HepG2 (cell line): ENCODE measurements at regions not wholly inside any gene's neighbourhood (a gene's known extent, or its start where the extent isn't known, plus 50 kb on each side); places are given as distances from the start of the nearest gene placed in this dataset.

Experiments used
- ATAC-seq: fragments of 200-7000 bp; cut with Tn5 transposase; 3 replicates; pipeline ENCODE4 v1.9.1; 2020; ENCODE audit warnings: mild to moderate bottlenecking, moderate library complexity
- BruUV-seq: library from RNA; stranded (reverse); fragments of 400-500 nt; replicated peaks from 2 replicates; lab custom pipeline; 2021; lab: Mats Ljungman, UMichigan
- CTCF ChIA-PET: fragments of 300-600 bp; formaldehyde crosslinking; extraction: SDS; loops from one replicate; lab custom pipeline; 2021; ENCODE audit warnings: low total read pairs, inconsistent platforms, low intra/inter-chr PET ratio; lab: Yijun Ruan, JAX
- POLR2A ChIA-PET: fragments of 350-600 bp; sonication (Branson Sonifier 250); formaldehyde crosslinking; loops from one replicate; lab custom pipeline; 2020; ENCODE audit warnings: antibody characterized with exemption, inconsistent platforms; lab: Yijun Ruan, JAX
- DNase-seq: peaks from one replicate; pipeline ENCODE4 v3.0.0-alpha.2; 2015; ENCODE audit warnings: low spot score
- FAIRE-seq: peaks from 3 replicates; lab custom pipeline; 2011; peaks lifted over from hg19 to GRCh38; lab: Jason Lieb, UNC
- H2AFZ ChIP-seq: one replicate; pipeline ENCODE4 v1.6.1; 2011; ENCODE audit warnings: low read length, inconsistent platforms
- H3K27ac ChIP-seq: fragments of 300-600 bp; 3 replicates; pipeline ENCODE4 v1.8.0; 2011; ENCODE audit warnings: mixed run types, mild to moderate bottlenecking, mixed read lengths, low read length, inconsistent platforms; ENCODE audit not compliant: insufficient read depth; ENCODE audit errors: extremely low read length
- H3K27me3 ChIP-seq, 2 experiments: fragments of 200-600 bp in 1 of 2; 2 replicates in 1 of 2; 3 replicates in 1 of 2; pipeline versions ENCODE4 v1.6.0 to v1.8.0; 2011; ENCODE audit warnings: low read length in 2 of 2, mild to moderate bottlenecking in 2 of 2, moderate library complexity in 2 of 2, inconsistent platforms in 1 of 2; ENCODE audit not compliant: insufficient read depth in 2 of 2, control insufficient read depth in 1 of 2
- H3K36me3 ChIP-seq, 2 experiments: fragments of 200-600 bp in 1 of 2; replicated peaks in 1 of 2; 2 replicates in 1 of 2; 3 replicates in 1 of 2; pipeline versions ENCODE4 v1.5.1 to v1.8.0; 2011; ENCODE audit warnings: low read length in 2 of 2, inconsistent platforms in 1 of 2; ENCODE audit not compliant: insufficient read depth in 2 of 2, control insufficient read depth in 1 of 2
- H3K4me1 ChIP-seq: 2 replicates; pipeline ENCODE4 v1.5.1; 2012; ENCODE audit warnings: low read length, inconsistent platforms; ENCODE audit not compliant: insufficient read depth
- H3K4me2 ChIP-seq: 2 replicates; pipeline ENCODE4 v1.6.0; 2011; ENCODE audit warnings: low read depth, low read length, inconsistent platforms
- H3K4me3 ChIP-seq, 3 experiments: fragments of 200-600 bp in 1 of 3; sonication (generic), shearing (Covaris generic) in 1 of 3; replicated peaks in 1 of 3; 2 replicates each; pipeline ENCODE4 v1.5.1; 2011 to 2016; ENCODE audit warnings: low read length in 3 of 3, inconsistent platforms in 2 of 3, low read depth in 2 of 3, mild to moderate bottlenecking in 2 of 3, control low read depth in 1 of 3, mixed read lengths in 1 of 3; ENCODE audit not compliant: insufficient read depth in 1 of 3
- H3K79me2 ChIP-seq: one replicate; pipeline ENCODE4 v1.6.1; 2011; ENCODE audit warnings: low read length, inconsistent platforms; ENCODE audit not compliant: insufficient read depth
- H3K9ac ChIP-seq: 2 replicates; pipeline ENCODE4 v1.6.0; 2011; ENCODE audit warnings: mild to moderate bottlenecking, low read depth, low read length, inconsistent platforms; ENCODE audit not compliant: insufficient read depth
- H3K9me3 ChIP-seq: 2 replicates; pipeline ENCODE4 v1.5.1; 2012; ENCODE audit warnings: mild to moderate bottlenecking, low read length
- H4K20me1 ChIP-seq: 2 replicates; pipeline ENCODE4 v1.6.0; 2011; ENCODE audit warnings: inconsistent platforms, mild to moderate bottlenecking, low read length, moderate library complexity; ENCODE audit not compliant: insufficient read depth
- CENPT ChIP-seq: sonication (generic); formaldehyde crosslinking; IDR thresholded peaks from 2 replicates; pipeline ENCODE4 v1.8.0; 2022; ENCODE audit warnings: low read depth, mild to moderate bottlenecking, moderate library complexity, missing genetic modification reagents
- FOXO1 ChIP-seq: sonication (generic); formaldehyde crosslinking; IDR thresholded peaks from 2 replicates; pipeline ENCODE4 v1.4.0; 2020; ENCODE audit warnings: missing genetic modification reagents
- LBX2 ChIP-seq: sonication (generic); formaldehyde crosslinking; IDR thresholded peaks from 2 replicates; pipeline ENCODE4 v1.5.0; 2020; ENCODE audit warnings: missing genetic modification reagents, mild to moderate bottlenecking, borderline replicate concordance
- MEF2D ChIP-seq: sonication (generic); formaldehyde crosslinking; IDR thresholded peaks from 2 replicates; pipeline ENCODE4 v1.5.1; 2020; ENCODE audit warnings: mild to moderate bottlenecking, missing genetic modification reagents
- MXI1 ChIP-seq: IDR thresholded peaks from 3 replicates; pipeline ENCODE4 v1.6.1; 2012; ENCODE audit warnings: low read depth, low read length, inconsistent platforms, borderline replicate concordance
- ZBTB46 ChIP-seq: sonication (generic); formaldehyde crosslinking; IDR thresholded peaks from 2 replicates; pipeline ENCODE4 v1.4.0; 2020; ENCODE audit warnings: mild to moderate bottlenecking, missing genetic modification reagents, borderline replicate concordance
- ZNF224 ChIP-seq: sonication (generic); formaldehyde crosslinking; IDR thresholded peaks from 2 replicates; pipeline ENCODE4 v1.5.0; 2020; ENCODE audit warnings: mild to moderate bottlenecking, missing genetic modification reagents
- ZNF253 ChIP-seq: sonication (generic); formaldehyde crosslinking; IDR thresholded peaks from 2 replicates; pipeline ENCODE4 v1.8.0; 2022; ENCODE audit warnings: mild to moderate bottlenecking, missing genetic modification reagents, borderline replicate concordance
- ZNF441 ChIP-seq: sonication (generic); formaldehyde crosslinking; IDR thresholded peaks from 2 replicates; pipeline ENCODE4 v1.7.0; 2021; ENCODE audit warnings: missing genetic modification reagents, borderline replicate concordance
- WGBS: methylation state at CpG from one replicate; pipeline ENCODE4 v1.1.6; 2017; ENCODE audit warnings: low lambda C conversion rate; 5-methylcytosine and 5-hydroxymethylcytosine counted together
- in situ Hi-C: cut with HindIII; loops from 2 replicates; pipeline ENCODE4 v1.10.0; 2017; ENCODE audit warnings: low pct_unique_long_range_greater_than_20kb; ENCODE audit not compliant: extremely low pct_ligation_motif_present
- intact Hi-C: fragments of 100-400 bp; cut with micrococcal nuclease; formaldehyde crosslinking; loops from one replicate; pipeline ENCODE4 v1.10.0; 2022; ENCODE audit not compliant: unreplicated experiment
- TF ChIP-seq, protein P1 (sequence below): sonication (generic); formaldehyde crosslinking; IDR thresholded peaks from 2 replicates; pipeline ENCODE4 v1.5.0; 2020; ENCODE audit warnings: mild to moderate bottlenecking, missing genetic modification reagents, moderate library complexity

DNA sequence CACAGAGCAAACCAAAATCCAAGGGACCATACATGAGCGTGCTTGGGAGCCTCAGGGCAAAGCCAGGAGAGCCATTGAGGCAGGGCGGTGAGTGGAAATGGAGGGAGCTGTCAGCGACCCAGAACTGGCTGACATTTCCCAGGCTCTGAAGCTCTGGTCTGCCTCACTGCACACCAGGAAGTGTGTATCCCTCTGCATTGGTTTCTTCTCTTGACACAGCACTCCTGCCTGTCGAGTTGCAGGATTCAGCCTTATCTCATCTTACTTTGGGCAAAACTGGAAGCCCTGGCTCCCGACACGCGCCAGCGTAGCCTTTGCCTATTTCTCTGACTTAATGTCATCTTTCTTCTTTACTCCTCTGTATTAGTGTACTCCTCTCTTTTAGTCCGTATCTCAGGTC is 144.7 kb upstream of the HS3ST3A1 start:
- no peak overlapping the region for H2AFZ ChIP-seq
- H3K9me3 ChIP-seq = no peaks in the 10 kb centered on the region
- ATAC-seq (no peak), FAIRE-seq (no peak), DNase-seq (no peak)
- no peaks in the 10 kb centered on the region for H3K36me3 ChIP-seq
- BruUV-seq = no TSS peak
- no peak overlapping the region for H3K4me3 ChIP-seq
- no peak overlapping the region for H3K9ac ChIP-seq
- intact Hi-C loops = no loop called here
- ChIA-PET CTCF (no interaction called here), POLR2A (no interaction called here)
- H3K79me2 ChIP-seq = no peaks in the 10 kb centered on the region
- WGBS = 37% methylated on average over 8 of the region's 9 CpGs
- no peak overlapping the region for H3K27ac ChIP-seq
- TF ChIP-seq FOXO1 (CRISPR knock-in tag) (no peak), MEF2D (CRISPR knock-in tag) (no peak), ZNF224 (no peak), ZBTB46 (CRISPR knock-in tag) (no peak), MXI1 (no peak), CENPT (CRISPR knock-in tag) (no peak), ZNF441 (CRISPR knock-in tag) (no peak), LBX2 (CRISPR knock-in tag) (no peak), ZNF253 (CRISPR knock-in tag) (no peak)
- TF ChIP-seq, protein P1, sequence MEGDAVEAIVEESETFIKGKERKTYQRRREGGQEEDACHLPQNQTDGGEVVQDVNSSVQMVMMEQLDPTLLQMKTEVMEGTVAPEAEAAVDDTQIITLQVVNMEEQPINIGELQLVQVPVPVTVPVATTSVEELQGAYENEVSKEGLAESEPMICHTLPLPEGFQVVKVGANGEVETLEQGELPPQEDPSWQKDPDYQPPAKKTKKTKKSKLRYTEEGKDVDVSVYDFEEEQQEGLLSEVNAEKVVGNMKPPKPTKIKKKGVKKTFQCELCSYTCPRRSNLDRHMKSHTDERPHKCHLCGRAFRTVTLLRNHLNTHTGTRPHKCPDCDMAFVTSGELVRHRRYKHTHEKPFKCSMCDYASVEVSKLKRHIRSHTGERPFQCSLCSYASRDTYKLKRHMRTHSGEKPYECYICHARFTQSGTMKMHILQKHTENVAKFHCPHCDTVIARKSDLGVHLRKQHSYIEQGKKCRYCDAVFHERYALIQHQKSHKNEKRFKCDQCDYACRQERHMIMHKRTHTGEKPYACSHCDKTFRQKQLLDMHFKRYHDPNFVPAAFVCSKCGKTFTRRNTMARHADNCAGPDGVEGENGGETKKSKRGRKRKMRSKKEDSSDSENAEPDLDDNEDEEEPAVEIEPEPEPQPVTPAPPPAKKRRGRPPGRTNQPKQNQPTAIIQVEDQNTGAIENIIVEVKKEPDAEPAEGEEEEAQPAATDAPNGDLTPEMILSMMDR = no peak
- no peaks in the 10 kb centered on the region for H4K20me1 ChIP-seq
- no peak overlapping the region for H3K4me2 ChIP-seq
- H3K27me3 ChIP-seq = peaks cover 0 to 10% of the 10 kb centered on the region in 2 experiments; a peak in 2 of 5 replicates
- H3K4me1 ChIP-seq = no peaks in the 10 kb centered on the region
- in situ Hi-C loops = no loop called here
